Inflammatory macrophage treated with lipopolysaccharide for 4 hours (primary cell): ENCODE measurements at regions not wholly inside any gene's neighbourhood (a gene's known extent, or its start where the extent isn't known, plus 50 kb on each side); places are given as distances from the start of the nearest gene placed in this dataset.

ENCODE experiments used
- DNase-seq: peaks from one replicate; pipeline ENCODE4 v3.0.0-alpha.2; 2020

DNA sequence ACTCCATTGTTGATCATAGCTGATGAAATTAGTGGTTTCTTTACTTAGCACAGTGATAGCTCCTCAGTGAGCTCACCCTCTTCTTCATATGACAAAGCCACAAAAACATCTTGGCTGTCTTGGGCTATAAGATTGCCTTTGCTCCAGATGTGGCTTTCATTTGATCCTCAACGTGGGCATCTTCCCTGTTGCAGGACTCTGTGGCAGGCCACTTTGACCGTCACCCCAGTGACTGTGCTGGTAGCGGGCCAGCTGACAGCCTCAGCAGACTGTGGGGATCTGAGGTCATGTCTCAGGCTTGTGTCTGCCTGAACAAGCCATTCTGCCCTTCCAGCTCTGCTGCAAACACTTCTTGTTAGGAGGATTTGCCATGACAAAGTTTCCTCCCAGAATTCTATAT is 422.2 kb downstream of the NR2F1-AS1 start:
- DNase-seq, result no peak

GRCh38 chr5:93156566-93156965 is 424.5 kb downstream of the NR2F1-AS1 start:
- DNase-seq, result no peak

DNA sequence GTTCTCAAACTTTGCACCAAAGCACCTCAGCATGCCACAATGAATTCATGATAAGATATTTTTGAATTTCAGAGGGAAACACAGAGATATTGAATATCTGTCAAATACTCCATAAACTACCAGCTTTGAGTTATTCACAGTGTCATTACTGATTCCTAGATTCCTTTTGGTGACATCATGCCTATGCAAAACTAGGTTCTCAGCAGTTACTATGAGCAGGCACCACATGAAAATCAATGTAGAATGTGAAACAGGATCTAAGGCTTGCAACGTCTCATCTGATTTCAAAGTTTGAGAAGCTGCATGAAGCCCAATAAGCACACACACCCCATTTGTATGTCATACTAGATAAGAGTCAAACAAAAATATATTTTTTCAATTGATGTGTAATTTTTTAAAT is 426.5 kb downstream of the NR2F1-AS1 start:
- no peak for DNase-seq

DNA sequence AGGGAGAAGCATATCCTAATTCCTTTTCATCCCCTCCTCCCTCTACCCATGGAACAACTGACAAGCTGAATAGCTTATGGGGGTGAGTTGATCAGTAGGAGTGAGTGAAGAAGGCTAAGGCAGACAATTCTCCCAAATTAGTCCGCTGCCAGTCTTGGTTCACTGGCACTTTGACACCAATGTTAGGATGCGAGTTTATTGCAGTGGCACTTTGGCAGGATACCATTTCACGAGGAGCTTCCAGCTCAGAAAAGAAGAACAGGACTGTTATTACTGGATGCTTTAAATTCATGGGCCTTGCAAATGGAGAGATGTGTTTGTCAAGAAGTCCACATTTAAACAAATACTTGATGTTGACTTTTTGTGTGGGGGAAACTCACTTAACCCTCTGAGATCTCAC is 427.6 kb downstream of the NR2F1-AS1 start:
- DNase-seq, result no peak

GRCh38 chr5:93151896-93152295 is 429.1 kb downstream of the NR2F1-AS1 start:
- DNase-seq, result no peak

GRCh38 chr5:93151121-93151520 is 429.9 kb downstream of the NR2F1-AS1 start:
- DNase-seq, result no peak

DNA sequence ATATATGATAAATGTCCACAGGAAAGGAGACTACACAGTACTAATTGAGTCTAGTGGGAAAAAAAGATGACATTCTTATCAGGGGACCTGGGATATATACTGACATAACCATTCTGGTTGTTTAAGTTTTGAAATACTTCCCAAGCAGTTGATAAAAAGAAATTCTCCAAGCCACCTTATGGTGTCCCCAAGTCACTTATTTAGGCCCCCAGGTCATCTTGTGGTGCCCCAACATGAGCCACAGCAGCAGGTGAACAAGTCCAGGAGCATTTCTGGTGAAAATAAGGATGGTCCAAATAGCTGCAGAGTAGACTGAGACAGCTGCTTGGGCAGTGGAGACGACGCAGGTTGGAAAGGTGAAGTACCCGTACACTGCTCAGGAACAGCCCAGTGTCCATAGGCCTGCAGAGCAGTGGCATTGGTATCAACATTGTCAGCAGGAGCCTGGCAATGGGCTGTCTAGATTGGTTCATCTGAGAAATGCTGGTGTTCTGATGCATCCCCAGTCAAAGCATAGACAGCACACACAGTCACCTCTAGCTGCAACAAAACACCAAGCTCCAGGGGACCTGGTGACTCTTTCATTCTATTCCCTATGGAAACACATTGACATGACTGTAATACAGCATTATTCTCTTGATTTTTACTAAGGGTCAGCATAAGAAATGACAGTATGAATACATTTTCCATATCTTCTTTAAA is 430.6 kb downstream of the NR2F1-AS1 start:
- no peak for DNase-seq

GRCh38 chr5:93145767-93146166 is 435.3 kb downstream of the NR2F1-AS1 start:
- DNase-seq, result no peak

DNA sequence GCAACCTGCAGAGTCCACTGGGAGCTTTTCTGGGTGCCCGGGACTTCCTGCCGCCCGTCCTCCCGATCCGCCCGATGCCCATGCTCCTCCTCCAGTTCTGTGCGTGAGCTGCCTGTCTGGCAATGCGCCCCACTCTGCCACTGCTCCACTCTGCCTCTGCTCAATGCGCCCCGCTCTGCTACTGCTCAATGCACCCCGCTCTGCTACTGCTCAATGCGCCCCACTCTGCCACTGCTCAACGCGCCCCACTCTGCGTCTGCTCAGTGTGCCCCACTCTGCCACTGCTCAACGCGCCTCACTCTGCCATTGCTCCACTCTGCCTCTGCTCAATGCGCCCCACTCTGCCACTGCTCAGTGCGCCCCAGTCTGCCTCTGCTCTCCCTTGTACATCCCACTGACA is 436.0 kb downstream of the NR2F1-AS1 start:
- DNase-seq, result no peak

GRCh38 chr5:93141969-93142368 is 439.1 kb downstream of the NR2F1-AS1 start:
- DNase-seq, result no peak

GRCh38 chr5:93130624-93131490 is 450.2 kb downstream of the NR2F1-AS1 start:
- no peak for DNase-seq

DNA sequence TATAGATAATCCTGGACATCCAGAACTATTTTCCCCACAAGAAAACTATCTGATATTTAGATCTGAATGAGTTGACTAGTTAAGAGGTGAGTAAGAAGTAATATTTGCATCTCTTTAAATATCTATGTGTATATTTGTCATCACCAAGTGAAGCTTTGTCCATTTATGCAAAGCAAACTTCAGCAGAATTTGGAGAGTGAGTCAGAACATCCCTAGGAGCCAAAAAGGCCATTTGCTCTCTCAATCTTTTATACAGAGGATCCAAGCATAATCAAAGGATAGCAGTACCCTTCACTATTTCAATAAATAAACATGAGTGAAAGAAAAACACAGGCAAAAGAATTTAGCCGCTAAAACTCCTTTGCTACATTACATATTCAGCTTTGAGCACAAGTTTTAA is 454.4 kb downstream of the NR2F1-AS1 start:
- no peak for DNase-seq

- no peak for DNase-seq
These were observed 457.9 kb downstream of the NR2F1-AS1 start for GRCh38 chr5:93123127-93123526.

- DNase-seq, result no peak
These were observed 458.6 kb downstream of the NR2F1-AS1 start for GRCh38 chr5:93122446-93122845.

GRCh38 chr5:93120771-93121170 is 460.2 kb downstream of the NR2F1-AS1 start:
- no peak for DNase-seq

GRCh38 chr5:93120051-93120450 is 461.0 kb downstream of the NR2F1-AS1 start:
- DNase-seq, result no peak

GRCh38 chr5:93117751-93118531 is 463.1 kb downstream of the NR2F1-AS1 start:
- DNase-seq, result no peak

GRCh38 chr5:93107805-93108520 is 473.1 kb downstream of the NR2F1-AS1 start:
- no peak for DNase-seq

- DNase-seq, result no peak
These were observed 473.9 kb downstream of the NR2F1-AS1 start for GRCh38 chr5:93107141-93107540.

- no peak for DNase-seq
These were observed 479.4 kb downstream of the NR2F1-AS1 start for GRCh38 chr5:93101661-93102060.

- no peak for DNase-seq
These were observed 480.0 kb downstream of the NR2F1-AS1 start for GRCh38 chr5:93100976-93101375.

- no peak for DNase-seq
These were observed 480.6 kb downstream of the NR2F1-AS1 start for GRCh38 chr5:93100428-93100827.

- DNase-seq, result no peak
These were observed 481.1 kb downstream of the NR2F1-AS1 start for GRCh38 chr5:93099902-93100347.
